ENCODE measurements at regions not wholly inside any gene's neighbourhood (a gene's known extent, or its start where the extent isn't known, plus 50 kb on each side); places are given as distances from the start of the nearest gene placed in this dataset.

DNA sequence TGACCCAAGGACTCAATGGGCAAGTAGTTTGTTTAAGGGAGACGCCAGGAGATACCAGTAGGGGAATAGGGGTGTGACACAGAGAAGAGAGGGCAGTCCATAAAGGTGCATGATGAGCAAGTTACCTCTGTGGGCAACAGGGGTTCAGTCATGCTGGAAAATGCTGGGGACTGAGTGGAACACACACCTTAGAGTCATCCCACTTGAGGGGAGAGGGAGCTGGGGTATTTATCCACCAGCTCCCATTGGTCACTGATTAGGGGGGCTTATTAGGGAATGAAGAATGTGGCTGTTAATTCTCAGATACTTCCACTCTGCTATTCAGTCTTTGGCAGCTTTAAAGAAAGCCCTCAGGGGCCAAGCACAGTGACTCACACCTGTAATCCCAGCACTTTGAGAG is 67.5 kb upstream of the MRI1 start:
- TF ChIP-seq, protein P1, sequence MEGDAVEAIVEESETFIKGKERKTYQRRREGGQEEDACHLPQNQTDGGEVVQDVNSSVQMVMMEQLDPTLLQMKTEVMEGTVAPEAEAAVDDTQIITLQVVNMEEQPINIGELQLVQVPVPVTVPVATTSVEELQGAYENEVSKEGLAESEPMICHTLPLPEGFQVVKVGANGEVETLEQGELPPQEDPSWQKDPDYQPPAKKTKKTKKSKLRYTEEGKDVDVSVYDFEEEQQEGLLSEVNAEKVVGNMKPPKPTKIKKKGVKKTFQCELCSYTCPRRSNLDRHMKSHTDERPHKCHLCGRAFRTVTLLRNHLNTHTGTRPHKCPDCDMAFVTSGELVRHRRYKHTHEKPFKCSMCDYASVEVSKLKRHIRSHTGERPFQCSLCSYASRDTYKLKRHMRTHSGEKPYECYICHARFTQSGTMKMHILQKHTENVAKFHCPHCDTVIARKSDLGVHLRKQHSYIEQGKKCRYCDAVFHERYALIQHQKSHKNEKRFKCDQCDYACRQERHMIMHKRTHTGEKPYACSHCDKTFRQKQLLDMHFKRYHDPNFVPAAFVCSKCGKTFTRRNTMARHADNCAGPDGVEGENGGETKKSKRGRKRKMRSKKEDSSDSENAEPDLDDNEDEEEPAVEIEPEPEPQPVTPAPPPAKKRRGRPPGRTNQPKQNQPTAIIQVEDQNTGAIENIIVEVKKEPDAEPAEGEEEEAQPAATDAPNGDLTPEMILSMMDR (IDR thresholded peaks at IDR 0.05), result no peak
- TF ChIP-seq POLR2AphosphoS5 (IDR thresholded peaks at IDR 0.05) (no peak), POLR2A (IDR thresholded peaks at IDR 0.05) (no peak)
